Upper lobe of left lung (tissue), 4 donors: ENCODE measurements at regions not wholly inside any gene's neighbourhood (a gene's known extent, or its start where the extent isn't known, plus 50 kb on each side); places are given as distances from the start of the nearest gene placed in this dataset.

Experiments
- CTCF ChIP-seq, 6 experiments: fragments of 450-650 bp in 4 of 6; fragments of 200-600 bp in 2 of 6; sonication (generic) in 2 of 6; IDR thresholded peaks; one replicate each; pipeline ENCODE4 v1.5.1; 2016 to 2019; ENCODE audit warnings: antibody characterized with exemption in 6 of 6
- POLR2A ChIP-seq, 4 donors: fragments of 450-650 bp; IDR thresholded peaks; one replicate each; pipeline ENCODE4 v1.5.1; 2016 to 2017; ENCODE audit warnings: antibody characterized with exemption in 4 of 4, mild to moderate bottlenecking in 2 of 4
- POLR2AphosphoS5 ChIP-seq, 2 donors: sonication (generic); formaldehyde crosslinking; IDR thresholded peaks; one replicate each; pipeline ENCODE4 v1.5.1; 2017; ENCODE audit warnings: antibody characterized with exemption in 2 of 2

- no peak for TF ChIP-seq POLR2A (IDR thresholded peaks at IDR 0.05)
- no peak for TF ChIP-seq POLR2AphosphoS5 (IDR thresholded peaks at IDR 0.05)
- TF ChIP-seq CTCF (IDR thresholded peaks at IDR 0.05): no peak
Observed at GRCh38 chr6:220312-220711, 72.0 kb upstream of the DUSP22 start.
